Breast epithelium (tissue), 4 donors: ENCODE measurements at regions not wholly inside any gene's neighbourhood (a gene's known extent, or its start where the extent isn't known, plus 50 kb on each side); places are given as distances from the start of the nearest gene placed in this dataset.

Experiments used
- DNase-seq, 2 donors: peaks; one replicate each; pipeline ENCODE4 v3.0.0-alpha.2; 2019; ENCODE audit warnings: low spot score in 2 of 2
- H3K27ac ChIP-seq, 2 donors: fragments of 200-600 bp; sonication (generic) in 1 of 2; one replicate each; pipeline ENCODE4 v1.5.1; 2016 to 2019; ENCODE audit warnings: mild to moderate bottlenecking in 1 of 2
- H3K27me3 ChIP-seq, 2 donors: fragments of 200-600 bp; sonication (generic) in 1 of 2; one replicate each; pipeline versions ENCODE4 v1.5.1 to v1.6.0; 2017 to 2019; ENCODE audit warnings: control low read depth in 1 of 2, mild to moderate bottlenecking in 1 of 2
- H3K36me3 ChIP-seq: fragments of 200-600 bp; one replicate; pipeline ENCODE4 v1.5.1; 2019
- H3K4me1 ChIP-seq, 2 donors: fragments of 200-600 bp; sonication (generic); one replicate each; pipeline ENCODE4 v1.5.1; 2016 to 2019; ENCODE audit warnings: control low read depth in 1 of 2
- H3K4me3 ChIP-seq, 3 donors: fragments of 200-600 bp; sonication (generic); 1 replicate in 2 of 3; 2 replicates in 1 of 3; pipeline ENCODE4 v1.5.1; 2016 to 2019; ENCODE audit warnings: mild to moderate bottlenecking in 3 of 3, moderate library complexity in 2 of 3
- H3K9me3 ChIP-seq, 2 donors: fragments of 200-600 bp; sonication (generic) in 1 of 2; one replicate each; pipeline ENCODE4 v1.5.1; 2016 to 2019; ENCODE audit warnings: control low read depth in 1 of 2
- CTCF ChIP-seq, 3 donors: fragments of 450-650 bp; IDR thresholded peaks; one replicate each; pipeline ENCODE4 v1.5.1; 2016 to 2017; ENCODE audit warnings: antibody characterized with exemption in 3 of 3, mild to moderate bottlenecking in 3 of 3, moderate library complexity in 3 of 3
- POLR2A ChIP-seq: fragments of 450-650 bp; IDR thresholded peaks from one replicate; pipeline ENCODE4 v1.6.1; 2016; ENCODE audit warnings: antibody characterized with exemption, mild to moderate bottlenecking, moderate library complexity
- POLR2AphosphoS5 ChIP-seq, 3 donors: sonication (generic); formaldehyde crosslinking; IDR thresholded peaks; one replicate each; pipeline ENCODE4 v1.6.1; 2017; ENCODE audit warnings: antibody characterized with exemption in 3 of 3
- intact Hi-C: fragments of 100-400 bp; cut with DNase I; formaldehyde crosslinking; loops from one replicate; pipeline ENCODE4 v1.15.1; 2023; ENCODE audit warnings: low total_unique reads

GRCh38 chr13:68987585-68987984, 1120.0 kb upstream of the ATXN8OS start:
- no peak for DNase-seq
- TF ChIP-seq POLR2AphosphoS5 (IDR thresholded peaks at IDR 0.05) = no peak
- no peak for TF ChIP-seq POLR2A
- no peak for TF ChIP-seq CTCF (IDR thresholded peaks at IDR 0.05)
- no peaks in the 10 kb centered on the region for H3K4me1 ChIP-seq
- H3K27me3 ChIP-seq = no peaks in the 10 kb centered on the region
- peaks cover 0 to 3% of the 10 kb centered on the region in 2 donors for H3K9me3 ChIP-seq
- no peaks in the 10 kb centered on the region for H3K36me3 ChIP-seq
- H3K4me3 ChIP-seq = no peak overlapping the region
- intact Hi-C loops = no loop called here
- no peak overlapping the region for H3K27ac ChIP-seq

- DNase-seq = no peak
- H3K27ac ChIP-seq = no peak overlapping the region
- H3K36me3 ChIP-seq = no peaks in the 10 kb centered on the region
- H3K4me1 ChIP-seq = no peaks in the 10 kb centered on the region
- peaks cover 0 to 3% of the 10 kb centered on the region in 2 donors for H3K9me3 ChIP-seq
- no peak for TF ChIP-seq POLR2AphosphoS5 (IDR thresholded peaks at IDR 0.05)
- no peak for TF ChIP-seq CTCF (IDR thresholded peaks at IDR 0.05)
- no peak for TF ChIP-seq POLR2A
- no peaks in the 10 kb centered on the region for H3K27me3 ChIP-seq
- intact Hi-C loops = no loop called here
- H3K4me3 ChIP-seq = no peak overlapping the region
Observed at GRCh38 chr13:68984688-68985319, 1122.8 kb upstream of the ATXN8OS start.

DNA sequence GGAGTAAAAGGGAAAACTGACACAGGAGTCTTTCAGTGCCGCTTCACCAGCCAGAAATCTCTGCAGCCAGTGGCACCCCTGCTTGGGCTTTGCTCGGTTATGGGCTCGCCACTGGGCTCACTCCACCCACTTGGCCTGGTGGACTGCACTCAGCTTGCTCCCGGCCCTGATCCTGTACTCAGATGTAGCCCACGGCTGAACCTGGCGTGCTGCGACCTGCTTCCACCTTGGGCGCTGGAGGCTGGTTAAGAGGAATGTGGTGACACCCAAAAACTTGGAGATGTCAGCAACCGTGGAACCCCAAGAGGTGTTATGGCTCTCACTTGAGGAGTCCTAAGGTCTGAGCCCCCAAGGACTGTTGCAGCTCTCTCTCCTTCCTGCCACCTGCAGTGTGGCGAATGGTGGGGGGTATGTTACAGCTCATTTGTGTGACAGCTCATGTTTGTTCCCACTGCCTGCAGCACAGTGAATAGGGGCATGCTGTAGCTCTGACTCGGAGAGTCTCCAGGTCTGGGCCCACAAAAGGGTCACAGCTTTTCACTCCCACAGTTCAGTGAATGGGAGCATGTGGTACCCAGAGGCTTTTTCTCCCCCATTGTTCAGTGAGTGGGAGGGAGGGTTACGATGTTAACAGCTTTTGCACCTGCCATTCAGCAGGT, 1124.5 kb upstream of the ATXN8OS start:
- Histone ChIP-seq H3K27ac (no peak overlapping the region), H3K36me3 (no peaks in the 10 kb centered on the region), H3K9me3 (peaks cover 0 to 3% of the 10 kb centered on the region in 2 donors), H3K4me1 (no peaks in the 10 kb centered on the region), H3K4me3 (no peak overlapping the region), H3K27me3 (no peaks in the 10 kb centered on the region)
- DNase-seq = no peak
- TF ChIP-seq POLR2A (no peak), CTCF (IDR thresholded peaks at IDR 0.05) (no peak), POLR2AphosphoS5 (IDR thresholded peaks at IDR 0.05) (no peak)
- intact Hi-C loops = no loop called here

DNA sequence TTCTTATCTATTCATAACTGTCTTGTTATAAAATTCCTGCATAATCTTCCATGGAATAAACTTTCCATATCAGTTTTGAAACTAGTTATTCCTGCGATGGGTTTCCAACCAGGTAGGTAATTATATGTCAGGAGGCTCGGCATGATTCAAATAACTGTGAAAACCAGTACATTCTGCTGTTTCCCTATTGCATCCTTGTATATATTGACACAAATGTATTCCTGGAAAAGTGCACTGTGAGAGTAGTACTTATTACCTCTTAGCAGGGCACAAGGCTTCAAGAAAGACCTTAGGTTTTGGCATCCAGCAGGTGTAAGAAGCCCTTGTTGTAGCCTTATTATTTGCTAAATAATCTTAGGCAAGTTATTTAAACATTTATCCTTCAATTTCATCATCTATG, 1131.3 kb upstream of the ATXN8OS start:
- H3K4me1 ChIP-seq = no peaks in the 10 kb centered on the region
- no peak overlapping the region for H3K27ac ChIP-seq
- intact Hi-C loops = no loop called here
- TF ChIP-seq CTCF (IDR thresholded peaks at IDR 0.05) (no peak), POLR2AphosphoS5 (IDR thresholded peaks at IDR 0.05) (no peak), POLR2A (no peak)
- H3K9me3 ChIP-seq = no peaks in the 10 kb centered on the region
- H3K4me3 ChIP-seq = no peak overlapping the region
- no peaks in the 10 kb centered on the region for H3K27me3 ChIP-seq
- no peaks in the 10 kb centered on the region for H3K36me3 ChIP-seq
- DNase-seq = no peak

DNA sequence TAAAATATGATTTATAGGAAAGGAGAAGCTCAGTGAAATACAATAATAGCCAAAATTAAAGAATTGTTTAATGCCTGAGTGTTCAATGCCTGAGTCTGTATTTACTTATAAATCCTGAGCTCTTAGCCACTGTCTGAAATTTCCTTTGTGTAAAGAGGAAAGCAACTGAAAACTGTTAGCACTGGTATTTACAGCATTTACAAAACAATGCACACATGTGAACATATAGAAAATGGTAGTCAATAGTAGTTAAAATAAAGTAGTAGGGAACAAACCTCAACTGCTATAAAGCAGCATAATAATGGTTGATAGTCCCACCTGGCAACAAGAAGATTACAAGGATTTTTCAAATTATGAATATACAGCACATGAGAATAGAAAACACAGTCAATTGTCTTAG, 1137.1 kb upstream of the ATXN8OS start:
- Histone ChIP-seq H3K4me3 (no peak overlapping the region), H3K36me3 (no peaks in the 10 kb centered on the region)

More for the DNA sequence above, 1137.1 kb upstream of the ATXN8OS start:
- intact Hi-C loops = no loop called here
- no peak for TF ChIP-seq POLR2AphosphoS5 (IDR thresholded peaks at IDR 0.05)
- no peak for TF ChIP-seq CTCF (IDR thresholded peaks at IDR 0.05)
- Histone ChIP-seq H3K27me3 (no peaks in the 10 kb centered on the region), H3K9me3 (no peaks in the 10 kb centered on the region), H3K4me1 (no peaks in the 10 kb centered on the region), H3K27ac (no peak overlapping the region)
- no peak for DNase-seq
